ENCODE measurements at regions not wholly inside any gene's neighbourhood (a gene's known extent, or its start where the extent isn't known, plus 50 kb on each side); places are given as distances from the start of the nearest gene placed in this dataset.
A peak's percentile ranks its signal among the peaks of the same experiment; 100 is the strongest.

- TF ChIP-seq, protein P1, sequence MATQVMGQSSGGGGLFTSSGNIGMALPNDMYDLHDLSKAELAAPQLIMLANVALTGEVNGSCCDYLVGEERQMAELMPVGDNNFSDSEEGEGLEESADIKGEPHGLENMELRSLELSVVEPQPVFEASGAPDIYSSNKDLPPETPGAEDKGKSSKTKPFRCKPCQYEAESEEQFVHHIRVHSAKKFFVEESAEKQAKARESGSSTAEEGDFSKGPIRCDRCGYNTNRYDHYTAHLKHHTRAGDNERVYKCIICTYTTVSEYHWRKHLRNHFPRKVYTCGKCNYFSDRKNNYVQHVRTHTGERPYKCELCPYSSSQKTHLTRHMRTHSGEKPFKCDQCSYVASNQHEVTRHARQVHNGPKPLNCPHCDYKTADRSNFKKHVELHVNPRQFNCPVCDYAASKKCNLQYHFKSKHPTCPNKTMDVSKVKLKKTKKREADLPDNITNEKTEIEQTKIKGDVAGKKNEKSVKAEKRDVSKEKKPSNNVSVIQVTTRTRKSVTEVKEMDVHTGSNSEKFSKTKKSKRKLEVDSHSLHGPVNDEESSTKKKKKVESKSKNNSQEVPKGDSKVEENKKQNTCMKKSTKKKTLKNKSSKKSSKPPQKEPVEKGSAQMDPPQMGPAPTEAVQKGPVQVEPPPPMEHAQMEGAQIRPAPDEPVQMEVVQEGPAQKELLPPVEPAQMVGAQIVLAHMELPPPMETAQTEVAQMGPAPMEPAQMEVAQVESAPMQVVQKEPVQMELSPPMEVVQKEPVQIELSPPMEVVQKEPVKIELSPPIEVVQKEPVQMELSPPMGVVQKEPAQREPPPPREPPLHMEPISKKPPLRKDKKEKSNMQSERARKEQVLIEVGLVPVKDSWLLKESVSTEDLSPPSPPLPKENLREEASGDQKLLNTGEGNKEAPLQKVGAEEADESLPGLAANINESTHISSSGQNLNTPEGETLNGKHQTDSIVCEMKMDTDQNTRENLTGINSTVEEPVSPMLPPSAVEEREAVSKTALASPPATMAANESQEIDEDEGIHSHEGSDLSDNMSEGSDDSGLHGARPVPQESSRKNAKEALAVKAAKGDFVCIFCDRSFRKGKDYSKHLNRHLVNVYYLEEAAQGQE (IDR thresholded peaks at IDR 0.05) = no peak
- TF ChIP-seq CTCF (IDR thresholded peaks at IDR 0.05; ENCODE audit: low read depth, low read length, missing input control) (no peak), RAD21 (IDR thresholded peaks at IDR 0.05) (peak in 1 of 2 donors; percentile 23), EGR1 (IDR thresholded peaks at IDR 0.05; ENCODE audit: low read depth in 2 of 2) (no peak), ATF3 (IDR thresholded peaks at IDR 0.05) (no peak), HNF4A (conservative IDR thresholded peaks at IDR 0.05) (peak in 1 of 2 donors; percentile 52), RXRA (IDR thresholded peaks at IDR 0.05) (peak; percentile 74 to 85), TAF1 (conservative IDR thresholded peaks at IDR 0.05) (no peak), GABPA (IDR thresholded peaks at IDR 0.05 in 1 of 2, conservative IDR thresholded peaks at IDR 0.05 in 1 of 2) (no peak), HNF4G (IDR thresholded peaks at IDR 0.05) (no peak), YY1 (IDR thresholded peaks at IDR 0.05) (no peak), JUND (IDR thresholded peaks at IDR 0.05) (no peak), SP1 (IDR thresholded peaks at IDR 0.05) (no peak)
- TF ChIP-seq, protein P2, sequence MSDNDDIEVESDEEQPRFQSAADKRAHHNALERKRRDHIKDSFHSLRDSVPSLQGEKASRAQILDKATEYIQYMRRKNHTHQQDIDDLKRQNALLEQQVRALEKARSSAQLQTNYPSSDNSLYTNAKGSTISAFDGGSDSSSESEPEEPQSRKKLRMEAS (IDR thresholded peaks at IDR 0.05) = no peak
Observed at GRCh38 chr5:155342956-155343355, 329.4 kb downstream of the KIF4B start.

Measured in liver (tissue), 3 donors.